Heart right ventricle (tissue), 16 donors: ENCODE measurements at regions not wholly inside any gene's neighbourhood (a gene's known extent, or its start where the extent isn't known, plus 50 kb on each side); places are given as distances from the start of the nearest gene placed in this dataset.

Experiments used
- ATAC-seq, 8 donors: fragments of 200-7000 bp; cut with Tn5 transposase; one replicate each; pipeline ENCODE4 v1.9.1; 2020; ENCODE audit warnings: mild to moderate bottlenecking in 8 of 8, moderate library complexity in 8 of 8, moderate number of reproducible peaks in 1 of 8
- DNase-seq, 2 donors: peaks; one replicate each; pipeline ENCODE4 v3.0.0-alpha.2; 2020
- H3K27ac ChIP-seq, 10 donors: fragments of 200-600 bp; sonication (generic) in 2 of 10; one replicate each; pipeline versions ENCODE4 v1.5.0 to v1.8.0; 2020 to 2022; ENCODE audit warnings: mild to moderate bottlenecking in 3 of 10
- H3K27me3 ChIP-seq, 7 donors: fragments of 200-600 bp; one replicate each; pipeline ENCODE4 v1.8.0; 2021 to 2022; ENCODE audit warnings: mild to moderate bottlenecking in 2 of 7
- H3K36me3 ChIP-seq, 9 donors: fragments of 200-600 bp; sonication (generic) in 1 of 9; one replicate each; pipeline versions ENCODE4 v1.5.0 to v1.8.0; 2020 to 2022; ENCODE audit warnings: mild to moderate bottlenecking in 2 of 9
- H3K4me1 ChIP-seq, 9 donors: fragments of 200-600 bp; sonication (generic) in 1 of 9; one replicate each; pipeline versions ENCODE4 v1.5.0 to v1.8.0; 2020 to 2022; ENCODE audit warnings: mild to moderate bottlenecking in 4 of 9
- H3K4me3 ChIP-seq, 10 donors: fragments of 200-600 bp; sonication (generic) in 2 of 10; one replicate each; pipeline versions ENCODE4 v1.5.0 to v1.8.0; 2020 to 2022; ENCODE audit warnings: mild to moderate bottlenecking in 7 of 10, moderate library complexity in 2 of 10
- H3K9me3 ChIP-seq, 11 donors: fragments of 200-600 bp in 10 of 11; sonication (generic) in 2 of 11; one replicate each; pipeline versions ENCODE4 v1.5.0 to v1.8.0; 2013 to 2022; ENCODE audit warnings: mild to moderate bottlenecking in 2 of 11, control low read depth in 1 of 11, moderate library complexity in 1 of 11
- WGBS, 2 donors: extraction: QIAGEN DNeasy Blood & Tissue Kit; methylation state at CpG; one replicate each; pipeline ENCODE4 v1.1.7; 2013; ENCODE audit warnings: inconsistent platforms in 1 of 2; 5-methylcytosine and 5-hydroxymethylcytosine counted together
- intact Hi-C, 10 donors: fragments of 100-400 bp; cut with DNase I; formaldehyde crosslinking; loops; one replicate each; pipeline versions ENCODE4 v1.11.1 to v1.14.2; 2022
- TF ChIP-seq, protein P1 (sequence below), 9 donors: fragments of 200-600 bp; sonication (generic) in 2 of 9; IDR thresholded peaks; one replicate each; pipeline versions ENCODE4 v1.5.0 to v1.8.0; 2021 to 2022; ENCODE audit warnings: antibody characterized with exemption in 9 of 9, mild to moderate bottlenecking in 5 of 9, moderate library complexity in 1 of 9
- donor health status: Arrhythmogenic right ventricular cardiomyopathy.
- donor health status: ischemic (EF 13 %, LVEDD 7.1; RV severe dilation, severe dysfunction).
- donor health status: healthy with polysubstance abuse.
- donor health status: DM: no; HTN: yes; CAD: no.
- donor health status: DM: no; HTN: no; CAD: no.
- donor health status: ischemic (EF 25% LVEDD 6.9; RV normal size, moderate dysfunction).
- donor health status: ischemic (EF 25% LVEDD 5.7; RV mildly dilated, moderate dysfunction).
- donor health status: healthy.
- donor health status: DM: yes; HTN: yes; CAD: no.
- donor health status: Ischemic cardiomyopathy.
- donor health status: ischemic (EF 35%, LVEDD 5.7; RV mildly dilated, moderate dysfunction).
- donor health status: nonischemic (EF 11% LVEDD 7.7; RV severe dilation, severe dysfunction).
- donor health status: DM: yes; HTN: yes; CAD: no.
- donor health status: PGD.
- donor health status: ischemic (EF 29% LVEDD 5.4; RV normal size, mild dysfunction).
- donor health status: nonischemic (EF 23%, LVEDD 6.1; RV moderate dilation, normal function).

DNA sequence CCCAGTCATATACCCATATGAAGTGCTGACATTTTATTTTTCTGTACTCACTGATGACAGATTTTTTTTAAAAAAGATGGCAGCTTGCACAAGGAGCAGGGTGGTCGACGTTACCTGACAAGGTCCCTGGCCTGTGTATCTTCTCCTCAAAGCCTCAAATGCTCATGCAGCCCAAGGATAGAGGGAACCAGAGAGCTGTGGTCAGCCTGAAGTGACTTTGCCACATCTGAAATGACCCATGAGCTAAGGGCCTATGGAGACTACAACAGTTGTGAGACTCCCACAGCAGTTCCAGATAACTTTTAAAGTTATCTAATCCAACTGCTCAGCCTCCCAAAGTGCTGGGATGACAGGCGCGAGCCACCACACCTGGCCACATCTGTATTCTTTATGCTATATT lies 131.1 kb downstream of the GLUL start:
- no peak for ATAC-seq
- intact Hi-C loops: no loop called here

DNA sequence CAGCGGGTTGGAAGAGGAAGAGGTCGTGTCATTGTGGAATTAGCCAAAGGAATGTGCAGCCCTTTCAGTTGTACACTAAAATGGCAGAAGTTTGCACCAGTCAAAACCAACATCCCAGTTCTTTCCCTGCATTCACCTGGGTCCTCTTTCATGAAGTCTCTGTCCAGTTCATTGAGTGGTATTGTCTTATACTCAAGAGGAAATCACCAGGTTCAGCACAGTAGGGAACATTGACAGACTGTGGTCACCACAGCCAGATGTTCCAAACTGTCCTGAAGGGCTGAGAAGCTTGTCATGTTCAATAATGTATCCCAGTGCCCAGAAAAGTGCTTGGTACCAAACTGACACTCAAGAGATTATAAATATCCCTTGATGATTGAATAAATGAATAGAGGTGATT lies 131.6 kb downstream of the GLUL start:
- intact Hi-C loops: loop anchor here in 1 of 10 donors (10.0 kb wide), 1 partner anchor 105 kb away; no protein-coding TSS in a partner anchor
- Histone ChIP-seq H3K4me3 (no peak overlapping the region), H3K4me1 (peaks cover 8 to 50% (median 34%) of the 10 kb centered on the region in 9 donors), H3K9me3 (no peaks in the 10 kb centered on the region), H3K27ac (peak overlapping the region in 3 of 10 donors; percentile 4 to 75 (median 31)), H3K36me3 (no peaks in the 10 kb centered on the region), H3K27me3 (no peaks in the 10 kb centered on the region)
- WGBS, 2 donors: 62 to 85% methylated on average over 2 of the region's 2 CpGs
- no peak for DNase-seq
- ATAC-seq: no peak
- TF ChIP-seq, protein P1, sequence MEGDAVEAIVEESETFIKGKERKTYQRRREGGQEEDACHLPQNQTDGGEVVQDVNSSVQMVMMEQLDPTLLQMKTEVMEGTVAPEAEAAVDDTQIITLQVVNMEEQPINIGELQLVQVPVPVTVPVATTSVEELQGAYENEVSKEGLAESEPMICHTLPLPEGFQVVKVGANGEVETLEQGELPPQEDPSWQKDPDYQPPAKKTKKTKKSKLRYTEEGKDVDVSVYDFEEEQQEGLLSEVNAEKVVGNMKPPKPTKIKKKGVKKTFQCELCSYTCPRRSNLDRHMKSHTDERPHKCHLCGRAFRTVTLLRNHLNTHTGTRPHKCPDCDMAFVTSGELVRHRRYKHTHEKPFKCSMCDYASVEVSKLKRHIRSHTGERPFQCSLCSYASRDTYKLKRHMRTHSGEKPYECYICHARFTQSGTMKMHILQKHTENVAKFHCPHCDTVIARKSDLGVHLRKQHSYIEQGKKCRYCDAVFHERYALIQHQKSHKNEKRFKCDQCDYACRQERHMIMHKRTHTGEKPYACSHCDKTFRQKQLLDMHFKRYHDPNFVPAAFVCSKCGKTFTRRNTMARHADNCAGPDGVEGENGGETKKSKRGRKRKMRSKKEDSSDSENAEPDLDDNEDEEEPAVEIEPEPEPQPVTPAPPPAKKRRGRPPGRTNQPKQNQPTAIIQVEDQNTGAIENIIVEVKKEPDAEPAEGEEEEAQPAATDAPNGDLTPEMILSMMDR (IDR thresholded peaks at IDR 0.05): no peak

More for the DNA sequence above, 131.1 kb downstream of the GLUL start:
- Histone ChIP-seq H3K9me3 (no peaks in the 10 kb centered on the region), H3K27me3 (no peaks in the 10 kb centered on the region), H3K27ac (peak overlapping the region in 1 of 10 donors; percentile 75), H3K4me1 (peaks cover 7 to 45% (median 29%) of the 10 kb centered on the region in 9 donors), H3K4me3 (no peak overlapping the region), H3K36me3 (no peaks in the 10 kb centered on the region)
- TF ChIP-seq, protein P1 (IDR thresholded peaks at IDR 0.05): no peak
- DNase-seq: no peak
- 95 to 96% methylated on average over 4 of the region's 4 CpGs for WGBS, 2 donors

DNA sequence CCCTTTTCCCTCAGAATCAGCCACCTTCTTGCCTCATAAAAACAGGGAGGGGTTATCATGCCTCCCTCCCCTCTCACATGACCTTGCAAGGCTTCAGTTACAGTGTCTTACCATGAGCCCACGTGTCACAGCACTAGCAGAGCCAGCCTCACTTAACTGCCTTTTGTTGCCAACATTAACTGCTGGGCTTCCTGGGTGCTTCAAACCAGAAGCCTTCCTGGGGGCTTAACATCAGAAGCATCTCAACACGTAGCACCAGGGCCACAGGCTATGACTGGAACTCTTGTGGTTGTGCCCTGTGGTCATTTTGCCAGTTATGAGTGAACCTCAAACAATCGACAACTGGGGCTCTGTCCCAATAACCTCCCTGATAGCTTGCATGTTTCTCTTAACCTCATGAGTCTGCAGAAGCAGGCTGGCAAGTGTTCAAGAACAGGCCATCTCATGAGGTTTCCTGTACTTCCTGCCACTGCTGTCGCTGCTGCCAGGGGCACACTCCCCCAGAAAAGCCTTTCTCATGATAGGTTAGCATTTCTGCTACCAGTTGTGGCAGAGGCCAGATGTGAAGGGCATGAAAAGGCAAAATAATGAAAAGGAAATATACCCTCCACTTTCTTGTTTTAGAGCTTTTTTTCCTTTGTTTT lies 132.2 kb downstream of the GLUL start:
- DNase-seq: peak in 1 of 2 donors; percentile 46

DNA sequence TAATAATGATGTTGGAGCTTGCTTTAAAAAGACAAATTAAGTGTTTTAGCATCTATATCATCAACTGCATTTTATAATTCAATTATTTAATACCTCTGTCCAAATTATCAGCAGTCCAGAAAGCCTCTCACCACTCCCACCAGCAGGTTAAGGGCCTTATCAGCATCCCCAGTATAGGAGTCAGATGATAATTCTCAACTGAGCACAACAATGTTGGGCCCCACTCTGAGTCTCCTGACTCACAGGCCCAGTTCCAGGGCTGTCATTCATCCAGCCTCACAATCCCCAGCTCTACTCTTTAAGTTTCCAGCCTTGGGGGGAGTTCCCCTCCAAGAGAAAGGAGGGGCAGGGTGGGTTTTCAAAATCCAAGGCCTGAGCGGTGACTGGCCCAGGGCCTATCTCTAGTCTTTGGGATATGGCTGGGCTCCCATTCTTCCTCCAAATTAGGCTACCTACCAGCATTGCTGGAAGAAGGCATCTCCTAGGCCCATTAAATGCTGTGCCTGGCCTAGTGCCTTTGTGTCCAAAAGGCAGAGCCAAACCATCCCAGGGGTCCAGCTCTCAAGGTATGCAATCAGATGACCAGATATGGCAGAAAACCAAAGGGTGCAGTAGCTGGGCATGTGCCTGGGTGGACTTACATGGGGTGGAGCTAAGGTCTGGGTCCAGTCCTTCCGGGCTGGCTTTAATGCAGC lies 134.1 kb downstream of the GLUL start:
- Histone ChIP-seq H3K4me1 (peaks cover 8 to 43% (median 28%) of the 10 kb centered on the region in 9 donors), H3K36me3 (no peaks in the 10 kb centered on the region), H3K9me3 (no peaks in the 10 kb centered on the region), H3K27me3 (no peaks in the 10 kb centered on the region), H3K4me3 (no peak overlapping the region), H3K27ac (peak overlapping the region in 6 of 10 donors; percentile 18 to 49 (median 42))
- WGBS, 2 donors: 41 to 69% methylated on average over 2 of the region's 2 CpGs
- TF ChIP-seq, protein P1 (IDR thresholded peaks at IDR 0.05): no peak
- ATAC-seq (peak in 7 of 8 donors; percentile 13 to 86 (median 71)), DNase-seq (peak in 1 of 2 donors; percentile 48)
- intact Hi-C loops: loop anchor here in 1 of 10 donors (10.0 kb wide), 1 partner anchor 107 kb away; no protein-coding TSS in a partner anchor

More for the DNA sequence above, 132.2 kb downstream of the GLUL start:
- peak in 7 of 8 donors; percentile 29 to 77 (median 56) for ATAC-seq
- intact Hi-C loops: loop anchor here in 1 of 10 donors (10.0 kb wide), 1 partner anchor 105 kb away; no protein-coding TSS in a partner anchor
- no peaks in the 10 kb centered on the region for H3K36me3 ChIP-seq
- 13 to 14% methylated on average over 4 of the region's 4 CpGs for WGBS, 2 donors
- H3K27me3 ChIP-seq: no peaks in the 10 kb centered on the region
- H3K4me1 ChIP-seq: peaks cover 8 to 50% (median 34%) of the 10 kb centered on the region in 9 donors
- no peaks in the 10 kb centered on the region for H3K9me3 ChIP-seq
- TF ChIP-seq, protein P1 (IDR thresholded peaks at IDR 0.05): no peak
- H3K4me3 ChIP-seq: no peak overlapping the region
- peak overlapping the region in 6 of 10 donors; percentile 4 to 75 (median 28) for H3K27ac ChIP-seq
